ENCODE measurements at regions not wholly inside any gene's neighbourhood (a gene's known extent, or its start where the extent isn't known, plus 50 kb on each side); places are given as distances from the start of the nearest gene placed in this dataset.

- TF ChIP-seq CTCF (IDR thresholded peaks at IDR 0.05): no peak
- Histone ChIP-seq H3K9me3 (no peaks in the 10 kb centered on the region), H3K4me1 (no peaks in the 10 kb centered on the region), H3K36me3 (no peaks in the 10 kb centered on the region), H3K4me3 (no peak overlapping the region), H3K27ac (no peak overlapping the region), H3K27me3 (no peaks in the 10 kb centered on the region)
- DNase-seq: no peak
- intact Hi-C loops (cut with DNase I; ENCODE audit: low total_unique reads): no loop called here
Observed at GRCh38 chr4:17045866-17046265, 147.4 kb upstream of the LDB2 start.

GRCh38 chr4:17038510-17039176 is 140.2 kb upstream of the LDB2 start:
- DNase-seq: no peak
- Histone ChIP-seq H3K4me1 (no peaks in the 10 kb centered on the region), H3K9me3 (no peaks in the 10 kb centered on the region), H3K27ac (no peak overlapping the region), H3K27me3 (no peaks in the 10 kb centered on the region), H3K4me3 (no peak overlapping the region), H3K36me3 (no peaks in the 10 kb centered on the region)
- TF ChIP-seq CTCF (IDR thresholded peaks at IDR 0.05): no peak
- intact Hi-C loops (cut with DNase I; ENCODE audit: low total_unique reads): no loop called here

- H3K27me3 ChIP-seq: no peaks in the 10 kb centered on the region
- H3K4me3 ChIP-seq: no peak overlapping the region
- H3K36me3 ChIP-seq: no peaks in the 10 kb centered on the region
- TF ChIP-seq CTCF (IDR thresholded peaks at IDR 0.05): no peak
- DNase-seq: no peak
- H3K27ac ChIP-seq: no peak overlapping the region
- intact Hi-C loops (cut with DNase I; ENCODE audit: low total_unique reads): no loop called here
- no peaks in the 10 kb centered on the region for H3K9me3 ChIP-seq
- no peaks in the 10 kb centered on the region for H3K4me1 ChIP-seq
Observed at GRCh38 chr4:17033768-17034181, 135.3 kb upstream of the LDB2 start.

GRCh38 chr4:17033025-17033767 is 134.8 kb upstream of the LDB2 start:
- TF ChIP-seq CTCF (IDR thresholded peaks at IDR 0.05): no peak
- Histone ChIP-seq H3K27me3 (no peaks in the 10 kb centered on the region), H3K4me1 (no peaks in the 10 kb centered on the region), H3K9me3 (no peaks in the 10 kb centered on the region), H3K36me3 (no peaks in the 10 kb centered on the region), H3K27ac (no peak overlapping the region), H3K4me3 (no peak overlapping the region)
- intact Hi-C loops (cut with DNase I; ENCODE audit: low total_unique reads): no loop called here
- DNase-seq: no peak

GRCh38 chr4:17030543-17030942 is 132.1 kb upstream of the LDB2 start:
- no peak for DNase-seq
- no peak overlapping the region for H3K27ac ChIP-seq
- no peaks in the 10 kb centered on the region for H3K36me3 ChIP-seq
- intact Hi-C loops (cut with DNase I; ENCODE audit: low total_unique reads): no loop called here
- no peak overlapping the region for H3K4me3 ChIP-seq
- H3K4me1 ChIP-seq: peaks cover 0 to 10% (median 0%) of the 10 kb centered on the region in 4 donors
- TF ChIP-seq CTCF (IDR thresholded peaks at IDR 0.05): no peak
- H3K27me3 ChIP-seq: no peaks in the 10 kb centered on the region
- H3K9me3 ChIP-seq: no peaks in the 10 kb centered on the region

Measured in tibial artery (tissue), 4 donors.